SU-DHL-6 (cell line): ENCODE measurements at regions not wholly inside any gene's neighbourhood (a gene's known extent, or its start where the extent isn't known, plus 50 kb on each side); places are given as distances from the start of the nearest gene placed in this dataset.
"Not testable (repeated sequence)": the region's sequence is repeated elsewhere in the genome, so short reads cannot be mapped to it uniquely, and the experiment has no call there.

ENCODE experiments used
- CTCF ChIP-seq: fragments of 200-600 bp; sonication (generic); IDR thresholded peaks from one replicate; pipeline ENCODE4 v1.5.1; 2017; ENCODE audit warnings: antibody characterized with exemption, mild to moderate bottlenecking, low read length, moderate library complexity; ENCODE audit not compliant: insufficient read depth, poor library complexity, severe bottlenecking
- EZH2phosphoT487 ChIP-seq: fragments of 200-600 bp; sonication (generic), shearing (Covaris generic); conservative IDR thresholded peaks from 2 replicates; pipeline ENCODE4 v1.6.1; 2018; ENCODE audit warnings: mild to moderate bottlenecking, antibody characterized with exemption, low read length, moderate library complexity, mixed read lengths

DNA sequence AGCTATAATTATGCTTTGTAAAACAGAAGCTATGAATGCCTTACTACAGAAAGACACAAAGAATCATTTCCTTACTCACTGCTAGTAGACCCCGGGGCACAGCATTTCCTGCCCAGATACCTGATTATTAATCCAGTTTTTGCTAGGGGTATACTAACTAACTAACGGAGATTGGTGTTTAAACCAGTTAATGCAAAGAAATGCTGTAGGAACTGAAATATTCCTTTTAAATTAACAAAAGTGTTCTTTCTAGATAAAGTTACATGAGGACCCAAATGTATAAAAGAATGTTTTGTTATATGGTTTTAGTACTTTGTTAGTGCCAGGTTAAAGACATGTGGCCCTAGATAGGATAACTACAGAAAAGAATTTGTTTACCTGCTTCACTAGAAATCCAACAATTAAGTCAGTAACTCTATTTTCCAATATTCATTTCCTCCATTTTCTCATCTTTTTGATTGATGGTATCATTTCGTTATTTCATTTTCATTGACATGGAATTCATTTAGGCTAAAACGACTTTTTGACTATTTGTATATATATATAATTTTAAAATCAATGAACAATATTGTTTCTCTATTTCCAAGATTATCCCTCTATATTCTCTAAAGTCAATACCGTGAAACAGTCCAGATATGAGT is 169.0 kb downstream of the USP22 start:
- TF ChIP-seq CTCF, EZH2phosphoT487: not testable (repeated sequence)
